Astrocyte (in vitro differentiated cells and primary cell): ENCODE measurements at regions not wholly inside any gene's neighbourhood (a gene's known extent, or its start where the extent isn't known, plus 50 kb on each side); places are given as distances from the start of the nearest gene placed in this dataset.

Source experiments
- DNase-seq: peaks from one replicate; pipeline ENCODE4 v3.0.0-alpha.2; 2010; ENCODE audit warnings: low read depth
- FAIRE-seq: peaks from 2 replicates; lab custom pipeline; 2011; peaks lifted over from hg19 to GRCh38; lab: Jason Lieb, UNC
- H2AFZ ChIP-seq: 2 replicates; pipeline ENCODE4 v1.6.0; 2012; ENCODE audit warnings: low read depth, low read length, inconsistent platforms
- H3K27ac ChIP-seq: 2 replicates; pipeline ENCODE4 v1.5.1; 2011; ENCODE audit warnings: low read depth, low read length, inconsistent platforms
- H3K27me3 ChIP-seq: 2 replicates; pipeline ENCODE4 v1.6.0; 2011; ENCODE audit warnings: low read length, inconsistent platforms; ENCODE audit not compliant: insufficient read depth
- H3K36me3 ChIP-seq: 2 replicates; pipeline ENCODE4 v1.5.1; 2011; ENCODE audit warnings: low read length, inconsistent platforms; ENCODE audit not compliant: insufficient read depth
- H3K4me1 ChIP-seq: 2 replicates; pipeline ENCODE4 v1.5.1; 2011; ENCODE audit warnings: low read length, inconsistent platforms; ENCODE audit not compliant: insufficient read depth
- H3K4me2 ChIP-seq: 2 replicates; pipeline ENCODE4 v1.6.0; 2012; ENCODE audit warnings: low read length, inconsistent platforms
- H3K4me3 ChIP-seq: 2 replicates; pipeline ENCODE4 v1.5.1; 2011; ENCODE audit warnings: low read depth, mild to moderate bottlenecking, low read length, inconsistent platforms; ENCODE audit not compliant: insufficient read depth
- H3K79me2 ChIP-seq: 2 replicates; pipeline ENCODE4 v1.6.0; 2012; ENCODE audit warnings: mild to moderate bottlenecking, low read length, inconsistent platforms; ENCODE audit not compliant: insufficient read depth
- H3K9ac ChIP-seq: 2 replicates; pipeline ENCODE4 v1.6.0; 2012; ENCODE audit warnings: mild to moderate bottlenecking, low read length, inconsistent platforms
- H3K9me3 ChIP-seq: 2 replicates; pipeline ENCODE4 v1.5.1; 2012; ENCODE audit warnings: low read depth, mild to moderate bottlenecking, low read length, inconsistent platforms; ENCODE audit not compliant: insufficient read depth
- H4K20me1 ChIP-seq: 2 replicates; pipeline ENCODE4 v1.6.0; 2012; ENCODE audit warnings: low read length, inconsistent platforms; ENCODE audit not compliant: insufficient read depth
- H3K27ac Mint-ChIP-seq: one replicate; pipeline ENCODE4 v1.8.0; 2021; ENCODE audit warnings: mild to moderate bottlenecking, mixed read lengths; ENCODE audit not compliant: unreplicated experiment
- H3K27me3 Mint-ChIP-seq: one replicate; pipeline ENCODE4 v1.8.0; 2021; ENCODE audit warnings: low read depth, mixed read lengths; ENCODE audit not compliant: unreplicated experiment
- H3K36me3 Mint-ChIP-seq: one replicate; pipeline ENCODE4 v1.8.0; 2021; ENCODE audit warnings: low read depth, mixed read lengths; ENCODE audit not compliant: unreplicated experiment
- H3K4me1 Mint-ChIP-seq: one replicate; pipeline ENCODE4 v1.8.0; 2021; ENCODE audit warnings: low read depth, mixed read lengths; ENCODE audit not compliant: unreplicated experiment
- H3K4me3 Mint-ChIP-seq: one replicate; pipeline ENCODE4 v1.8.0; 2021; ENCODE audit warnings: mild to moderate bottlenecking, moderate library complexity, mixed read lengths; ENCODE audit not compliant: unreplicated experiment
- H3K9me3 Mint-ChIP-seq: one replicate; pipeline ENCODE4 v1.8.0; 2021; ENCODE audit warnings: mild to moderate bottlenecking, mixed read lengths; ENCODE audit not compliant: unreplicated experiment
- EZH2 ChIP-seq: IDR thresholded peaks from 2 replicates; pipeline ENCODE4 v1.6.1; 2012; ENCODE audit warnings: mild to moderate bottlenecking, low read length, inconsistent platforms; ENCODE audit not compliant: insufficient read depth
- TF ChIP-seq, protein P1 (sequence below): IDR thresholded peaks from 2 replicates; pipeline ENCODE4 v1.5.1; 2011; ENCODE audit warnings: low read depth, mild to moderate bottlenecking, inconsistent platforms, low read length, moderate library complexity; ENCODE audit not compliant: insufficient read depth

DNA sequence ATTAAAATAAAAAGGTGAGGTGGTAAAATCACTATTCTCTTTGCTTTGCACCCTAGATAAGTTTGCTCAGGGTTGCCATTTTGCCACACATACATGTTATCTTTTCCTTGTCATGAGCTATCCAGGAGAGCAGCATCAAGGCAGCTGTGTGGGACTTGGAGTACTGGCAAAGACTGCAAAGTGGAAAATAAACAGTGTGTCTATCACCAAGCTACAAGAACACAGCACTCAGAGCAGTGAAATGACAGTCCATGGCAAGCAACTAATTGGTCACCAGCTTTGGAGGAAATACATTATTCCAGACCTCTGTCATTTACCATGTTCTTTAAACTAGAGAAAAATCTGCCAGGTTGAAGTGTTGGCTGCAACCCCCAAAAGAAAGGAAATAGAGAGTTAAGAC, 687.8 kb upstream of the FANCL start:
- H3K27ac Mint-ChIP-seq = peak overlapping the region; percentile 22
- H2AFZ ChIP-seq = no peak overlapping the region
- no peak overlapping the region for H3K4me3 Mint-ChIP-seq
- H3K27ac ChIP-seq = no peak overlapping the region
- no peak overlapping the region for H3K4me3 ChIP-seq
- DNase-seq (no peak), FAIRE-seq (no peak)
- H3K36me3 ChIP-seq = no peaks in the 10 kb centered on the region
- no peaks in the 10 kb centered on the region for H3K36me3 Mint-ChIP-seq
- no peaks in the 10 kb centered on the region for H4K20me1 ChIP-seq
- H3K4me1 ChIP-seq = peaks cover 10% of the 10 kb centered on the region
- no peak for TF ChIP-seq EZH2
- TF ChIP-seq, protein P1, sequence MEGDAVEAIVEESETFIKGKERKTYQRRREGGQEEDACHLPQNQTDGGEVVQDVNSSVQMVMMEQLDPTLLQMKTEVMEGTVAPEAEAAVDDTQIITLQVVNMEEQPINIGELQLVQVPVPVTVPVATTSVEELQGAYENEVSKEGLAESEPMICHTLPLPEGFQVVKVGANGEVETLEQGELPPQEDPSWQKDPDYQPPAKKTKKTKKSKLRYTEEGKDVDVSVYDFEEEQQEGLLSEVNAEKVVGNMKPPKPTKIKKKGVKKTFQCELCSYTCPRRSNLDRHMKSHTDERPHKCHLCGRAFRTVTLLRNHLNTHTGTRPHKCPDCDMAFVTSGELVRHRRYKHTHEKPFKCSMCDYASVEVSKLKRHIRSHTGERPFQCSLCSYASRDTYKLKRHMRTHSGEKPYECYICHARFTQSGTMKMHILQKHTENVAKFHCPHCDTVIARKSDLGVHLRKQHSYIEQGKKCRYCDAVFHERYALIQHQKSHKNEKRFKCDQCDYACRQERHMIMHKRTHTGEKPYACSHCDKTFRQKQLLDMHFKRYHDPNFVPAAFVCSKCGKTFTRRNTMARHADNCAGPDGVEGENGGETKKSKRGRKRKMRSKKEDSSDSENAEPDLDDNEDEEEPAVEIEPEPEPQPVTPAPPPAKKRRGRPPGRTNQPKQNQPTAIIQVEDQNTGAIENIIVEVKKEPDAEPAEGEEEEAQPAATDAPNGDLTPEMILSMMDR = no peak
- peaks cover 24% of the 10 kb centered on the region for H3K4me1 Mint-ChIP-seq
- no peaks in the 10 kb centered on the region for H3K79me2 ChIP-seq
- H3K9me3 Mint-ChIP-seq = no peaks in the 10 kb centered on the region
- H3K4me2 ChIP-seq = no peak overlapping the region
- H3K9me3 ChIP-seq = no peaks in the 10 kb centered on the region
- H3K9ac ChIP-seq = no peak overlapping the region
- H3K27me3 ChIP-seq = no peaks in the 10 kb centered on the region
- H3K27me3 Mint-ChIP-seq = no peaks in the 10 kb centered on the region

GRCh38 chr2:58928391-58928790, 687.3 kb upstream of the FANCL start:
- no peaks in the 10 kb centered on the region for H4K20me1 ChIP-seq
- H3K4me1 ChIP-seq = peaks cover 15% of the 10 kb centered on the region
- no peak overlapping the region for H3K4me3 Mint-ChIP-seq
- H3K79me2 ChIP-seq = no peaks in the 10 kb centered on the region
- FAIRE-seq (no peak), DNase-seq (no peak)
- no peak overlapping the region for H3K27ac ChIP-seq
- H3K27me3 ChIP-seq = no peaks in the 10 kb centered on the region
- TF ChIP-seq, protein P1 = no peak
- TF ChIP-seq EZH2 = no peak
- no peak overlapping the region for H3K9ac ChIP-seq
- no peak overlapping the region for H3K27ac Mint-ChIP-seq
- H3K9me3 ChIP-seq = no peaks in the 10 kb centered on the region
- H3K36me3 Mint-ChIP-seq = no peaks in the 10 kb centered on the region
- H3K9me3 Mint-ChIP-seq = no peaks in the 10 kb centered on the region
- no peaks in the 10 kb centered on the region for H3K36me3 ChIP-seq
- H2AFZ ChIP-seq = no peak overlapping the region
- no peak overlapping the region for H3K4me2 ChIP-seq
- H3K4me3 ChIP-seq = no peak overlapping the region
- H3K4me1 Mint-ChIP-seq = peaks cover 30% of the 10 kb centered on the region
- no peaks in the 10 kb centered on the region for H3K27me3 Mint-ChIP-seq

DNA sequence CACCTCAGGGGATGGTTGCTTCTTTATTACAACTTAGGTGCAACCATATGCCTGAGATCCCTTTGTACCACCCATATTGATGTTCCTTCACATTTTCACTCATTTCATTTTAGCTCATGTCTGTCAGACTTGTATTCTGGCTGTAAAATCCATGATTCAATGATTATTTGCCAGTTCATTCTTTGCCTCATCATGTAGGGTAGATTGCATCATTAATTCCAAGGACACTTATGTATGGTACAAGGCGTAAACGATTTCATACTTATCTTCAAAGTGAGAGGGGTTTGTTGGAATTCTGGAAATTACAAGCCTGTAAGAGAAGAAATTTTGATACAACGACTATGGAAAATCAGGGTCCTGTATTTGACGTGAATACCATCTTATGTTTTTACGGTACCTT, 685.0 kb upstream of the FANCL start:
- Histone ChIP-seq H3K4me1 (peaks cover 22% of the 10 kb centered on the region), H4K20me1 (no peaks in the 10 kb centered on the region), H3K27me3 (no peaks in the 10 kb centered on the region), H3K9me3 (no peaks in the 10 kb centered on the region), H3K36me3 (no peaks in the 10 kb centered on the region), H3K79me2 (no peaks in the 10 kb centered on the region), H3K27ac (no peak overlapping the region), H3K9ac (no peak overlapping the region), H3K4me3 (no peak overlapping the region), H3K4me2 (no peak overlapping the region), H2AFZ (no peak overlapping the region)
- H3K4me1 Mint-ChIP-seq = peaks cover 35% of the 10 kb centered on the region
- no peaks in the 10 kb centered on the region for H3K9me3 Mint-ChIP-seq
- no peaks in the 10 kb centered on the region for H3K36me3 Mint-ChIP-seq
- no peaks in the 10 kb centered on the region for H3K27me3 Mint-ChIP-seq
- FAIRE-seq (no peak), DNase-seq (no peak)
- no peak overlapping the region for H3K4me3 Mint-ChIP-seq
- H3K27ac Mint-ChIP-seq = no peak overlapping the region
- TF ChIP-seq, protein P1 = no peak
- TF ChIP-seq EZH2 = no peak
